ENCODE measurements at regions not wholly inside any gene's neighbourhood (a gene's known extent, or its start where the extent isn't known, plus 50 kb on each side); places are given as distances from the start of the nearest gene placed in this dataset.

- Histone ChIP-seq H3K9me2 (ENCODE audit: insufficient read depth, low read length) (no peaks in the 10 kb centered on the region), H3K27ac (ENCODE audit: low read length) (no peak overlapping the region), H3K4me3 (ENCODE audit: low read length) (no peak overlapping the region), H3K27me3 (ENCODE audit: insufficient read depth, low read depth, low read length) (no peaks in the 10 kb centered on the region), H2AFZ (ENCODE audit: low read depth, low read length) (no peak overlapping the region), H3K9me3 (ENCODE audit: low read length) (no peaks in the 10 kb centered on the region), H3K79me2 (replicated peaks; ENCODE audit: insufficient read depth, low read length) (no peaks in the 10 kb centered on the region), H4K20me1 (ENCODE audit: insufficient read depth) (no peaks in the 10 kb centered on the region), H3K36me3 (ENCODE audit: insufficient read depth, low read length) (no peaks in the 10 kb centered on the region), H3K4me2 (ENCODE audit: low read length) (no peak overlapping the region), H3K9ac (ENCODE audit: low read length) (no peak overlapping the region), H3F3A (ENCODE audit: insufficient read depth, low read length, poor library complexity, severe bottlenecking) (no peaks in the 10 kb centered on the region)
- no peak for TF ChIP-seq MXI1 (conservative IDR thresholded peaks at IDR 0.05; ENCODE audit: poor library complexity, severe bottlenecking)
Observed at GRCh38 chr5:166245556-166245955, 2045.9 kb upstream of the WWC1 start.

- H3K9ac ChIP-seq (ENCODE audit: low read length) = no peak overlapping the region
- no peak overlapping the region for H3K4me2 ChIP-seq (ENCODE audit: low read length)
- no peak overlapping the region for H2AFZ ChIP-seq (ENCODE audit: low read depth, low read length)
- H3K36me3 ChIP-seq (ENCODE audit: insufficient read depth, low read length) = no peaks in the 10 kb centered on the region
- no peaks in the 10 kb centered on the region for H3K9me3 ChIP-seq (ENCODE audit: low read length)
- H3K4me3 ChIP-seq (ENCODE audit: low read length) = no peak overlapping the region
- TF ChIP-seq, protein P1, sequence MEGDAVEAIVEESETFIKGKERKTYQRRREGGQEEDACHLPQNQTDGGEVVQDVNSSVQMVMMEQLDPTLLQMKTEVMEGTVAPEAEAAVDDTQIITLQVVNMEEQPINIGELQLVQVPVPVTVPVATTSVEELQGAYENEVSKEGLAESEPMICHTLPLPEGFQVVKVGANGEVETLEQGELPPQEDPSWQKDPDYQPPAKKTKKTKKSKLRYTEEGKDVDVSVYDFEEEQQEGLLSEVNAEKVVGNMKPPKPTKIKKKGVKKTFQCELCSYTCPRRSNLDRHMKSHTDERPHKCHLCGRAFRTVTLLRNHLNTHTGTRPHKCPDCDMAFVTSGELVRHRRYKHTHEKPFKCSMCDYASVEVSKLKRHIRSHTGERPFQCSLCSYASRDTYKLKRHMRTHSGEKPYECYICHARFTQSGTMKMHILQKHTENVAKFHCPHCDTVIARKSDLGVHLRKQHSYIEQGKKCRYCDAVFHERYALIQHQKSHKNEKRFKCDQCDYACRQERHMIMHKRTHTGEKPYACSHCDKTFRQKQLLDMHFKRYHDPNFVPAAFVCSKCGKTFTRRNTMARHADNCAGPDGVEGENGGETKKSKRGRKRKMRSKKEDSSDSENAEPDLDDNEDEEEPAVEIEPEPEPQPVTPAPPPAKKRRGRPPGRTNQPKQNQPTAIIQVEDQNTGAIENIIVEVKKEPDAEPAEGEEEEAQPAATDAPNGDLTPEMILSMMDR (IDR thresholded peaks at IDR 0.05; ENCODE audit: poor library complexity, severe bottlenecking) = no peak
- no peaks in the 10 kb centered on the region for H3K9me2 ChIP-seq (ENCODE audit: insufficient read depth, low read length)
- H4K20me1 ChIP-seq (ENCODE audit: insufficient read depth) = no peaks in the 10 kb centered on the region
- no peaks in the 10 kb centered on the region for H3F3A ChIP-seq (ENCODE audit: insufficient read depth, low read length, poor library complexity, severe bottlenecking)
- H3K27ac ChIP-seq (ENCODE audit: low read length) = no peak overlapping the region
- H3K27me3 ChIP-seq (ENCODE audit: insufficient read depth, low read depth, low read length) = no peaks in the 10 kb centered on the region
- no peaks in the 10 kb centered on the region for H3K79me2 ChIP-seq (replicated peaks; ENCODE audit: insufficient read depth, low read length)
Observed at GRCh38 chr5:166251786-166252185, 2039.7 kb upstream of the WWC1 start.

- TF ChIP-seq TAF1 (IDR thresholded peaks at IDR 0.05; ENCODE audit: low read depth) = no peak
- TF ChIP-seq REST (IDR thresholded peaks at IDR 0.05; ENCODE audit: borderline replicate concordance) = no peak
- TF ChIP-seq, protein P1 (IDR thresholded peaks at IDR 0.05; ENCODE audit: poor library complexity, severe bottlenecking) = no peak
- TF ChIP-seq MXI1 (conservative IDR thresholded peaks at IDR 0.05; ENCODE audit: poor library complexity, severe bottlenecking) = no peak
- H3K9me2 ChIP-seq (ENCODE audit: insufficient read depth, low read length) = no peaks in the 10 kb centered on the region
- H3K79me2 ChIP-seq (replicated peaks; ENCODE audit: insufficient read depth, low read length) = no peaks in the 10 kb centered on the region
- no peak overlapping the region for H3K4me2 ChIP-seq (ENCODE audit: low read length)
- H3K9ac ChIP-seq (ENCODE audit: low read length) = no peak overlapping the region
- H3F3A ChIP-seq (ENCODE audit: insufficient read depth, low read length, poor library complexity, severe bottlenecking) = no peaks in the 10 kb centered on the region
- no peak overlapping the region for H2AFZ ChIP-seq (ENCODE audit: low read depth, low read length)
- H3K36me3 ChIP-seq (ENCODE audit: insufficient read depth, low read length) = no peaks in the 10 kb centered on the region
- no peak overlapping the region for H3K4me3 ChIP-seq (ENCODE audit: low read length)
- H4K20me1 ChIP-seq (ENCODE audit: insufficient read depth) = no peaks in the 10 kb centered on the region
- H3K27ac ChIP-seq (ENCODE audit: low read length) = no peak overlapping the region
- no peaks in the 10 kb centered on the region for H3K27me3 ChIP-seq (ENCODE audit: insufficient read depth, low read depth, low read length)
- no peaks in the 10 kb centered on the region for H3K9me3 ChIP-seq (ENCODE audit: low read length)
Observed at GRCh38 chr5:166257661-166258060, 2033.8 kb upstream of the WWC1 start.
